C4-2B (cell line): ENCODE measurements at regions not wholly inside any gene's neighbourhood (a gene's known extent, or its start where the extent isn't known, plus 50 kb on each side); places are given as distances from the start of the nearest gene placed in this dataset.

Source experiments
- CTCF ChIP-seq: fragments of 450-650 bp; conservative IDR thresholded peaks from 2 replicates; pipeline ENCODE4 v1.5.1; 2017; ENCODE audit warnings: mild to moderate bottlenecking
- ZFX ChIP-seq: fragments of 450-650 bp; IDR thresholded peaks from 2 replicates; pipeline ENCODE4 v1.6.1; 2017

- no peak for TF ChIP-seq CTCF
- TF ChIP-seq ZFX, result no peak
Measured at GRCh38 chr20:39129523-39129922, 167.4 kb downstream of the DHX35 start.
